Epithelial cell of esophagus (primary cell): ENCODE measurements at regions not wholly inside any gene's neighbourhood (a gene's known extent, or its start where the extent isn't known, plus 50 kb on each side); places are given as distances from the start of the nearest gene placed in this dataset.

Experiments used
- DNase-seq: peaks from one replicate; pipeline ENCODE4 v3.0.0; 2010; ENCODE audit warnings: low read depth
- H3K4me3 ChIP-seq: 2 replicates; pipeline ENCODE4 v1.5.1; 2011; ENCODE audit warnings: mild to moderate bottlenecking, low read length, control low read depth
- TF ChIP-seq, protein P1 (sequence below): IDR thresholded peaks from 2 replicates; pipeline ENCODE4 v1.5.1; 2011; ENCODE audit warnings: low read depth, mild to moderate bottlenecking, low read length, control low read depth, inconsistent platforms; ENCODE audit not compliant: insufficient read depth; ENCODE audit errors: missing control alignments

DNA sequence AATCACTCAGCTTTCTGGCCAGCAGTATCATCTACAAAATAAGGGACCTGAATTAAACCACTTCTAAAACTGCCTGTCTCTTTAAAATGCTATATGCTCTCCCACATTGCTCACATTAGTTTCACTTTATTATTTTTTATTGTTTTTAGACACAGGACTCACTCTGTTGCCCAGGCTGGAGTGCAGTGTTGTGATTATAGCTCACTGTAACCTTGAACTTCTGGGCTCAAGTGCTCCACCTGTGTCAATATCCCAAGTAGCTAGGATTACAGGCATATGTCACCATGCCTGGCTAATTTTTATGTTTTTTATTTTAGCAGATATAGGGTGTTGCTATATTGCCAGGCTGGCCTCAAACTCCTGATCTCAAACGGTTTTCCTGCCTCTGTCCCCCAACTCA lies 591.3 kb upstream of the ZNF804A start:
- H3K4me3 ChIP-seq: no peak overlapping the region
- no peak for DNase-seq
- TF ChIP-seq, protein P1, sequence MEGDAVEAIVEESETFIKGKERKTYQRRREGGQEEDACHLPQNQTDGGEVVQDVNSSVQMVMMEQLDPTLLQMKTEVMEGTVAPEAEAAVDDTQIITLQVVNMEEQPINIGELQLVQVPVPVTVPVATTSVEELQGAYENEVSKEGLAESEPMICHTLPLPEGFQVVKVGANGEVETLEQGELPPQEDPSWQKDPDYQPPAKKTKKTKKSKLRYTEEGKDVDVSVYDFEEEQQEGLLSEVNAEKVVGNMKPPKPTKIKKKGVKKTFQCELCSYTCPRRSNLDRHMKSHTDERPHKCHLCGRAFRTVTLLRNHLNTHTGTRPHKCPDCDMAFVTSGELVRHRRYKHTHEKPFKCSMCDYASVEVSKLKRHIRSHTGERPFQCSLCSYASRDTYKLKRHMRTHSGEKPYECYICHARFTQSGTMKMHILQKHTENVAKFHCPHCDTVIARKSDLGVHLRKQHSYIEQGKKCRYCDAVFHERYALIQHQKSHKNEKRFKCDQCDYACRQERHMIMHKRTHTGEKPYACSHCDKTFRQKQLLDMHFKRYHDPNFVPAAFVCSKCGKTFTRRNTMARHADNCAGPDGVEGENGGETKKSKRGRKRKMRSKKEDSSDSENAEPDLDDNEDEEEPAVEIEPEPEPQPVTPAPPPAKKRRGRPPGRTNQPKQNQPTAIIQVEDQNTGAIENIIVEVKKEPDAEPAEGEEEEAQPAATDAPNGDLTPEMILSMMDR: no peak

DNA sequence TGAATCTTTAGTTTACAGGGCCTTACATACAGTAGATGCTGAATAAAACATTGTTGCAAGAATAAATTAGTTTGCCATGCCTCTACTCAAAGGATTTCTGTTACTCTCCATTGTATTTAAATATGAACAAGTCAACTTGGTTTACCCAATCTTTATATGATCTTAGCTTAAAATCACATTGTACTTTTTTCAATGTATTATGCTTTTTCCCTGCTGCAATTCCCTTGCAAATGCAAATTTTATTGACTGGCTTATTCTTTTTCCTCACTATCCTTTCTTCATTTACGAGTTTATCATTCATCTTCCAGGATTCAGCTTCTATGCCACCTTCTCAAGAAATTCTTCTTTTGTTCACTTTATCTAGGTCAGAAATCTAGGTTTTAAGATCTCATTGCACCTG lies 571.4 kb upstream of the ZNF804A start:
- DNase-seq: no peak
- no peak overlapping the region for H3K4me3 ChIP-seq
- TF ChIP-seq, protein P1: no peak

DNA sequence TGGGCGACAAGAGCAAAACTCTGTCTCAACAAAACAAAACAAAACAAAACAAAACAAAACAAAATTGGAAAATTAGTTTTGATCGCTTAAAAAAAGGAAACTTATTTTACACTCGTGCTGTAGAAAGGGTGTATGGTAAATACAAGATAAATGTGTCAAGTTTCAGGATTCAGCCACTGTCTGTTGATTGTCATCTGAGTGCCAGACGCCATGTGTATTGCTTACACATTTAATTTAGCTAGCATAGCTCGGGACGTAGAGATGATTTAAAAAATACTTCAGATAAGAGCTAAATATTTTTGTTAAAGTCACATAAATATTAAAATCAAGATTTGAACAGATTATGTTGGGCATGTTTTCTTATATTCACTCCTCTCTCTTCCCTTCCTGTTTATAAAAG lies 568.1 kb upstream of the ZNF804A start:
- DNase-seq: no peak
- TF ChIP-seq, protein P1: no peak
- no peak overlapping the region for H3K4me3 ChIP-seq

DNA sequence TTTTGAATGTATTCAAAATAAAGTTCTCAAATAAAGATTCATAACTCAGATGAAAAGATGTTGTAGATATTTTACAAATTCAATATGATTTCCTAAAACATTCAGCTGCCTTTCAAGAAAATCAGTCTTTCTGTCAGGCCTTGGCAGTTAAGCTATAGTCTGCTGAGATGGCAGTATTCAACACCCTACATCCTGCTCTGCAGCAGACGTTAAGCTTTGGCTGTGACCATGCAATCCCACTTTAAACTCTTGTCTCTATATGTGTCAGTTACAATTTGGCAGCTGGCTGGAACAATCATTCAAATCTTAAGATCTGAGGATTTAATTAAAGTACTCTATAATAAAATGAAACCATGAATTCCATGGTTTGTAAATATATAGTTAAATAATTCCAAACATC lies 567.3 kb upstream of the ZNF804A start:
- TF ChIP-seq, protein P1: no peak
- DNase-seq: no peak
- H3K4me3 ChIP-seq: no peak overlapping the region

DNA sequence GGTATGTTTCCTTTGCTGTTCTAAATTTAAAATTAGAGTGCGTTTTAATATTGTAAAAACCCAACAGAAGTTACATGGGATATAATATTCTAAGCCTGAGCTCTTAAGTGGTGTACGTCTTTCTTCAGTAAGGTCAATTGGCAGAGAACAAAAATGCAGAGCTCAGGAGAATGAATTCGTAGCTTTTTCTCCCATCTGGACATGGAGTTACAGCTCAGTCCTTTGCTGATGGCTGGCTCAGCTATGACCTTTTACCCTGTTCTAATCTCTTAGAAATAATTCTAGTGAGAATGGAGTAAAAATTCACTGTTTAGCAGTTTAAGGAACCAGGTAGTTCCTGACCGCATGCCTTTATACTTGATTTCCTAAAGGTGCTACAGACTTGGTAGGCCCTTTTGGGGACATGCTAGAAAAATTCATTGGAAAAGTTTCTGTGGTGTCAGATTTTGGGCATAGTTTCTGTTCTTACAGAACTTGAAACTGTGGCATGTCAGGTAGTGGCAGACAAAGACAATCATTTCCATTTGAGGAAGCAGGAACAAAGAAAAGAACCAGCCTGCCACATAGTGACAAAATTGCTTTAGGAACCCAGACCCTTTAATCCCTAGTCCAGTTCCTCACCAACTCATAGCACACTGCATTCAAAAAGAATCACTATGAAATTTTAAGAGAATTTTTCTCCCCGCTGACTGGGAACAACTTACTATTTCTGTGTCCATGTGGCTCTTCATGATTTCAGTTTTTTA lies 566.8 kb upstream of the ZNF804A start:
- H3K4me3 ChIP-seq: no peak overlapping the region
- TF ChIP-seq, protein P1: no peak
- no peak for DNase-seq

DNA sequence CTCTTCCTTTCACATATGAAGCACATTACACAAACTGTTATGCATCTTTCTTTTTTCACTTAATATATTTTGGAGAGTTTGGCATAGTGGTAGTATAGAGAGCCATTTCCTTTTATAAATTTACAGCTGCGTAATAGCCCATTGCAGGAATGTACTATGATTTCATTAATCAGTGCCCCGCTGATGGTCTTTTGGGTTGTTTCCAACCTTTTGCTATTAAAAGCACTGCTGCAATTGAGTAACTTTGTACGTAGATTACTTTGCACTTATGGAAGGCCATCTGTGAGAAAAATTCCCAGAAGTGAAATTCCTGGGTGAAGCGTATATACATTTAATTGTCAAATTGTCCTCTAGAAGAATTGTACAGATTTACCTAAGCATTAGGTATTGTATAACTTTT lies 565.3 kb upstream of the ZNF804A start:
- no peak overlapping the region for H3K4me3 ChIP-seq
- TF ChIP-seq, protein P1: no peak
- no peak for DNase-seq

DNA sequence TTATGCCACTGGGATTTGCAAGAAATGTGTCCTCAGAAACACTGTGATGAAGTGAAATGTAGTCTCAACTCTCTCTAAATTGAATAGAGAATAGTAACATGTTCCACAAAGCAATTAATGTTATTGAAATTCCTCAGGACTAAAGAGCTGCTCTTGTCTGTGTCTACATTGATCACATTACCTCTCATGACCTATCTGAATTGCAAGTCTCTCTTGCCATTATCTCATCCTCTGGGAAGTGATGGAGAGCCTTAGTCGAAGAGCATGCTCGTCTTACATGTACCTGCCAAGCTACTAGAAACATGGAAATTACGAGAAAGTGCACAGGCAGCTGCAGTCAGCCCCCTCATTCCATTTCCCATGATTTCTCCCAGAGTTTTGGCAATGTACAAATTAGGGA lies 561.1 kb upstream of the ZNF804A start:
- DNase-seq: no peak
- no peak overlapping the region for H3K4me3 ChIP-seq
- TF ChIP-seq, protein P1: no peak
